ENCODE measurements at regions not wholly inside any gene's neighbourhood (a gene's known extent, or its start where the extent isn't known, plus 50 kb on each side); places are given as distances from the start of the nearest gene placed in this dataset.

DNA sequence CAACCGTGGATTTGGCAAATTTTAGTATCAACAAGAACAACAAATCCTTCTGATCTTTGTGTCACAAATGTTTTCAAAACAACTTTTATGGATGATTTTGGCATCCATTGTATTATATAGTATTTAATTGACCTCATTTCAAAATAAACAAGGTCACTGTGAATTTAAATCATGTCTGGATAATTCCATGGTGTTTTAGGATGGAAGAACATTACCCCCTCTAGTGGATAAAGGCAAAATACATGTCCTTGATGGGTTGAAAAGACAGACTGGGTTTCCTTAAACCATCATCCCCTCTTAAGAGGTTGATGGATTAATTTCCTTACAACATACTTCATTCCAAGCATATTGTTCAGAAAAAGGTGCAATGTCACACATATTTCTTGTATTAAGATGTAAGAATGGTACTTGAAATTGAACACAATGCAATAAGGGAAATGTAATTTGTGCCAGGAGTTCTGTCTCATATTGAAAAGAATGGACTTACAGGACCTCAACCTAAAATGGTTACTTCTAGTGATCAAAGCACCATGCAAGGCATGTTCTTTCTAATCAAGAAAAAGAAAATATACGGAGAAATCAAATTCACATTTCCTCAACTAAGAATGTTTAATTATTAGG is 352.0 kb downstream of the BCAT1 start:
- Histone ChIP-seq H3K27ac (no peak overlapping the region), H3K36me3 (no peaks in the 10 kb centered on the region), H3K4me3 (no peak overlapping the region), H3K27me3 (no peaks in the 10 kb centered on the region), H3K9me3 (no peaks in the 10 kb centered on the region), H3K4me1 (peaks cover 0 to 5% of the 10 kb centered on the region in 2 donors)
- DNase-seq (ENCODE audit: low spot score in 2 of 2): no peak
- intact Hi-C loops (cut with DNase I): loop anchor here (2.0 kb wide), 1 partner anchor 34 kb away; no protein-coding TSS in a partner anchor
- TF ChIP-seq CTCF (IDR thresholded peaks at IDR 0.05): peak in 2 of 3 experiments; percentile 65 to 72

DNA sequence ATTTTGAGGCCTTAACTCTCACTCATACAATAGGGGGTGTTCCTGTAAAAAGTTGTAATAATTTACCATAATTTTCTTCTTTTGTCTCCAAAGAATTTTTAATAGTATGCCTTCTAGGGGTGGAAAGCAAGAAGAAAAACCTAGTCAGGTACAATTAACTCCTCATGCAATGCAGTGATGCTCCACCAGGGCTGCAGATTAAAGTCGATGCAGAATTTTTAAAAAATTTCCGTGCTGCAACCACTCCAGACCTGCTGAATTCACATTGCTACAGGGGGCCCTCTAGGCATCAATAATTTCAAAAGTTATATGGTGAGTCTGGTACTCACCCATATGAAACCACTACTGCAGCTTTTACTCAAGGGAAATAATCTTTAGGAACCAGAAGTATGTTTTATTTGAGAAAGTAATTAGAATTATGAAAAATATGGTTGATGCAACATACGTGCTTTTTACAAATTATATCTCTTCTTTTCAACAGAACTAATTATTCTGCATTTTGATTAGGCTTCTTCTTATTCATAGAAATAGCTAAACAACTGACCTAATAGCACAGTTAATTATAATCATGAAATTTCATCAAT is 353.2 kb downstream of the BCAT1 start:
- H3K9me3 ChIP-seq: no peaks in the 10 kb centered on the region
- no peak overlapping the region for H3K4me3 ChIP-seq
- TF ChIP-seq CTCF (IDR thresholded peaks at IDR 0.05): peak in 1 of 3 experiments; percentile 21
- H3K27me3 ChIP-seq: no peaks in the 10 kb centered on the region
- no peak overlapping the region for H3K27ac ChIP-seq
- intact Hi-C loops (cut with DNase I): loop anchor here (2.0 kb wide), 1 partner anchor 33 kb away; no protein-coding TSS in a partner anchor
- H3K36me3 ChIP-seq: no peaks in the 10 kb centered on the region
- H3K4me1 ChIP-seq: peaks cover 0 to 5% of the 10 kb centered on the region in 2 donors
- no peak for DNase-seq (ENCODE audit: low spot score in 2 of 2)

DNA sequence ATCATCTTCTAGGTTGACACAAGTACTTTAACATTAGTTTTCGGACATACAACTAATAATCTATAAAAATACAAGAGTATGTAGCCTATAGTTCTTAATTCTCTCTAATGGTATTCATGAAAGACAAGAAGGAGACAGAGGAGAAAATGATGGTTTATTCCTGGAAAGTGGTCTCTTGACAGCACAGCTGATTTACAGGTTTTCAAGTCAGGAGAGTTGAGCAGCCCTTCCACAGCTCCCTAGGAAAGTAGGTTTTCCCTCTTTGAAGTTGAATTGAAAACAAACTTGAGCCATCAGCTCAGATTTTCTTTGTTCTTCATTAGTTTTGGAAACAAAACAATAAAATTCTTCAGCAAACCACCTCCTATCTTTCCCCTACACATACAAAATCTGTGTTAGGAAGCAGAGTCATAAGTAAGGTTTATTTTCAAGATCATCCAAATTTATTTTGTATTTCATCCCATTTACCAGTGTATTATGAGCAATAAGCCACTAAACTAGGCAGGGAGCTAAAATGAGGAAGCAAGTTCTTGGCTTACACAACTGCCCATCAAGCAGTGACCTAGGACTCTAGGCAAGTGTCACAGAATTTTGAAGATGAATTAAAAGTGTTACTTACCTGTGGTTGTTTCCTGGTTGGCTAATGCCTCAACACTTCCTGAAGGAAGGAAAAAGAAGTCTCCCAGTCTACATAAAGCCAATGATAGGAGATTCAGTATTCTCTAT is 357.0 kb downstream of the BCAT1 start:
- Histone ChIP-seq H3K27me3 (no peaks in the 10 kb centered on the region), H3K9me3 (no peaks in the 10 kb centered on the region), H3K4me3 (no peak overlapping the region), H3K27ac (no peak overlapping the region), H3K36me3 (no peaks in the 10 kb centered on the region), H3K4me1 (no peaks in the 10 kb centered on the region)
- no peak for TF ChIP-seq CTCF (IDR thresholded peaks at IDR 0.05)
- intact Hi-C loops (cut with DNase I): no loop called here
- DNase-seq (ENCODE audit: low spot score in 2 of 2): no peak

GRCh38 chr12:24591079-24591626 is 357.7 kb downstream of the BCAT1 start:
- TF ChIP-seq CTCF (IDR thresholded peaks at IDR 0.05): no peak
- no peak overlapping the region for H3K4me3 ChIP-seq
- intact Hi-C loops (cut with DNase I): no loop called here

GRCh38 chr12:24586293-24586692 is 362.6 kb downstream of the BCAT1 start:
- H3K36me3 ChIP-seq: no peaks in the 10 kb centered on the region
- no peak for DNase-seq (ENCODE audit: low spot score in 2 of 2)
- no peaks in the 10 kb centered on the region for H3K27me3 ChIP-seq
- no peak overlapping the region for H3K27ac ChIP-seq
- no peak for TF ChIP-seq CTCF (IDR thresholded peaks at IDR 0.05)
- intact Hi-C loops (cut with DNase I): no loop called here
- no peaks in the 10 kb centered on the region for H3K9me3 ChIP-seq
- H3K4me3 ChIP-seq: no peak overlapping the region
- no peaks in the 10 kb centered on the region for H3K4me1 ChIP-seq

More at GRCh38 chr12:24591079-24591626, 357.7 kb downstream of the BCAT1 start:
- no peaks in the 10 kb centered on the region for H3K4me1 ChIP-seq
- H3K27me3 ChIP-seq: no peaks in the 10 kb centered on the region
- no peaks in the 10 kb centered on the region for H3K9me3 ChIP-seq
- H3K36me3 ChIP-seq: no peaks in the 10 kb centered on the region
- DNase-seq (ENCODE audit: low spot score in 2 of 2): no peak
- H3K27ac ChIP-seq: no peak overlapping the region

All from ascending aorta (tissue), 2 donors.